HG03060 (cell line): ENCODE measurements at regions not wholly inside any gene's neighbourhood (a gene's known extent, or its start where the extent isn't known, plus 50 kb on each side); places are given as distances from the start of the nearest gene placed in this dataset.

Experiments
- ATAC-seq: cut with Tn5 transposase; IDR thresholded peaks from one replicate; pipeline ENCODE4 v1.9.1; 2021; ENCODE audit warnings: low read depth, moderate number of reproducible peaks; ENCODE audit not compliant: unreplicated experiment

DNA sequence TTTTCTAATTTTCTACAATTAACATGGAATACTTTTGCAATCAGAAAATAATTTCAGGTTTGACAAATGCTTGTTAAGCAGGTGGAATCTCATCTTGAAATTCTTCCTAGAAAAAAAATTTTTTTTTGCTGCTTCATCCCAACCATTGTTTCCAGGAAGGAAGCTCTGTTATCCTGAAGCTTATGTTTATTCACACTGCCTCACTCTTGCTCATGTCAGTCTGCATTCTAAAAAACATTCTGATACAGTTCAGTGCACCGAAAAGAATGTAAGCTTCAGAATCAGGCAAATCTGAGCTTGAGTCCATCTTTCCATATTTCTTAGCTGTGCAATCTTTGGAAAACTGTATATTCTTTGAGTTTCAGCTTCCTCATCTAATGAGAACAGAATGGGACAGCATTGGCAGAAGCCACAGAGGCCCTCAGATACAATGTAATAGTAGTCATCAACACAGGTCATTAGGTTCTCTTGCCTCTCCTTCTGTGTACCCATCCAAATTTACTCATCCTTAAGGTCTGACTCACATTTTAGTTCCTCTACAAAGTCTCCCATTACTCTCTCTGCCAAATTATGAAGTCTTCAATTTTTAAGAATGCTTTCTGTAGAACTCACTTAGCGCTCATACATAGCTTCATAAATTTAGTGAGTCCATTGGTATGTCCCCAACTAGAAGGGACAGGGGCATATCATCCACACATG lies 881.8 kb upstream of the NR2F2 start:
- ATAC-seq, result no peak

DNA sequence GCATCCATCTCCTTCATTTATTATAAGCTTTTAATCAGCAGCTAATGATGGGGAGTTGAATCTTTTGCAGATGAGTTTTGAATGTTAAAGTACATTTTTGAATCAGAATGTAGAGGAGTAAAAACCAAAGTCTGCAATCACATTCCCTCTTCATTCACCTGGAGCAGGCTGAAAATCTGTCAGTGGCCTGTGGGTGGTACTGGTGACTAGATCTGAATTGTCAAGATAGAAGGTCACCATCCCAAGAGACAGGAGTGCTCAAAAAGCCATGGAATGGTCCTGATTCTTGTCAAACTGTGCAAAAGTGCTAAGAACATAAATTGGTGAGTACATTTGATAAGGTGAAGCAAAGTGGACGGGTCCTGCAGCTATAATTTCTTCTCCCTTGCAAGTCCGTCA lies 881.3 kb upstream of the NR2F2 start:
- no peak for ATAC-seq

DNA sequence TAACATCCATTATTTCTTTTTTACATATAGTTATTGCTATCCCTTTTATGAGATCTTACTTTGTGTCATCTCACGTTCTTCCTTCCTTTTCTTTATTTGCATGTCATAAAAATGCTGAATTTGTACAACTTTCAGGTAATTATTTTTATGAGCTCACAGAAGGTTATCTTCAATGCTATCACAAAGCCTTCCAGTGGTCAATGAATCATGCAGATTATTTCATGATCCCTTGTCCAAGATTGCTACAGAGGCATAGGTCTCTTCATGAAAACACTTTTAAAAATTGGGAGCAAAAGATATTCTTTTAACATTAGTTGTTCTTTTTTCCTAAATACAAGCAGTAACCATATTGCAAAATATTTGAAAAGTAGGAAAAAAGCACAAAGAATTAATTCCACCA lies 880.1 kb upstream of the NR2F2 start:
- ATAC-seq, result no peak

DNA sequence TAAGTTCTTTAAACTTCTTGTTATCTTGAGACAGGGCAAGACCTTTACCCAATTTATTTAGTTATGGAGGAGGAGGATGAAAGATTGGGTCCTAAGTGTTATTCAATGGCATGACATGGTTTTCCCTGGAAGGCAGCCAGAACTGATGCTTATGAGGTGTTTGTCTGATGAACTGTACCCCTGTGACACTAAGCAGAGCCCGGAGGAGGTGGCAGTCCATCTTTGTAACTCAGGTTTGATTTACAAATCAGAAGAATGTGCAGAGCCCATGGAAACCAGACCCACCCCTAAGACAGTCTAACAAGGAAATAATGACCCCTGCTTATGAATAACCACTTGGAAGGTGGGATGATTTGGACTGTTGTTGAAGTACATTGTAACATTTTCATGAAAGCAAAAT lies 878.6 kb upstream of the NR2F2 start:
- no peak for ATAC-seq

DNA sequence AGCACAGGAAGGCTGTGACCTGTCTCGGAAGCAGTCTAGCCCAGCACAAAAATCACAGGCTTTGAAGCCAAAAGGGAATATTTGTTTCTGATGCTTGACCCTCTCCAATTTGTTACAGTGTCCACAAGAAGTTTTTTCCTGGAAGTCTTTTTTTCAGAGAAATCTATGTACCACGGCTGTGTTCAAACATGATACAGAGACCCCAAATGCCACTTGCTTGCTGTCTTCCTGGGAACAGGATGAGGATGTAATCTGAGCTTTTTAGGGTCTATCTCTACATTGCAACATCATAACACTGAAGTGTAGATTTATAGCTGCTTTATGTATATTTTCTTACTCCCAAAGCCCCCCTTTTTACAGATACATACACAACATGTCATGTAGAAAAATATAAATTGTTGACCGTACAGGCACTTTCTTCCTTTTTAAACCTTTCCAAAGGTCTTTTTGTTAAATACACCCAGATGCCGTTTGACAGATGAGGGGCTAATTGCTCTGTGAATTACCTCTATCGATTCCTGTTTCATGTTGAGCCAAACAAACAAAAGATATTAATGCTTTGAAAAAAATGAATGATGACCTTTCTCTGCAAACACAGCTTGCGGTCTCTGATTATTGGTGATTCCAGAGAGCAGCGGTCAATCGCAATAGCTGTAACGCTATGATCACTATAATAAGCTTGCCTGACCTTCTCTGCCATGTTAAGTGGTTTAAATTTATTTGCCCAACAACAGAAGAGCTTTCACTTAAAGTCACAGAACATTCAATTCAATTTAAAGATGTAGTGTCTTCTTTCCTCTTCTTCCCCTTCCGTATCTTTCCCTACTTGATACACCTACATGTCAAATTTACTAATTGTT lies 875.9 kb upstream of the NR2F2 start:
- no peak for ATAC-seq

DNA sequence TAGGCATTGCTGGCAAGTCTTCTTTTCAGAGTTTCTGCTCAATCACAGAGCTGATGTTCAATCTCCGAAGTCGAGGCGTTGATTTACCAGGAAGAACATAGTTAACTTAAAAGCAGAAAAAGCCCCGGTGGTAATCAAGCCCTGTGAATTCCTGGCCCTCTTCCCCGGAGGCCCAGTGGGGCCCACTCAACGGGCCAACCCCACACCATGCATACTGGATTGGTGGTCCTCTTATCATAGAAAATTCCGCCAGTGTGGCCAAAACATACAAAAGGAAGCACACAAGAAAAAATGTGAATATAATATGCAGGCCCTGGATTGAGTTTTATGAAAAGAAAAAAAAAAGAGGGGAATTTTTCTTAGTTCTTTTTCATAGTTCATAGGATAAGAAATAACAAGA lies 873.0 kb upstream of the NR2F2 start:
- no peak for ATAC-seq

DNA sequence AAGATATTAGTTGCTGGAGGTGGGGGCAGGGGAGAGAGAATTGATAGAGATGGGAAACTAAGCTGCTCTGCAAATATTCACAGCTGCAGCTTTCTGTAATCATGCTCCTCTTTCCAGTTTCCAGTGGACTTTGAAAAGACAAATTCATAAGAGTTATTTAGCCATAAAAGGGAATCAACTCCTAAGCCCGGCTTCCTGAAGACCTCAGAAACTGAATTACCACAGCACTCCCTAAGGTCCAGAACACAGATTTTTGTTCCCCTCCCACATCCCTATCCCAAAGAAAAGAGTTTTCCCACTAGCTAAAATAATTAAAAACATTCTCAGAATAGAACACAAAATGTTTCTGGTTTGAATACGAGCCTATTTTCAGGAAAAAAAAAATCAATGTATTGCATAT lies 871.8 kb upstream of the NR2F2 start:
- ATAC-seq, result no peak

DNA sequence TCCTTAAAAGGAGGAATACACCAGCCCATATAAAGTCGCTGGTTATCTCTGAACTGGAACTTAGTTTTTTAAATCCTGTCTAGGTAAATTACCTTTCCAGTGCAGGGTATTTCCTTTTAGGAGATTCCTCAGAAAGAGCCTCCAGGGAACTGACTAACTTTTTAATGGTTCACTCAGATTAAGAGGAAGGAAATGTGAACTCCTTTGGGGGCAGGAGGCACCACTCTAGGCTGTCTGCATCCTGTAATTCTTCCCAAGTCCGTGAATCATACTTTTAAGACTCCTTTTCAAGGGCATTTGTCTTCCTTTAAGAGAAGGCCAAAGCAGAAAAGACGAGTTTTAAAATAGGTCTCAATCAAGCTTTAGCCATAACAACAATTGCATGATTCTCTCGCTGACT lies 871.2 kb upstream of the NR2F2 start:
- no peak for ATAC-seq

DNA sequence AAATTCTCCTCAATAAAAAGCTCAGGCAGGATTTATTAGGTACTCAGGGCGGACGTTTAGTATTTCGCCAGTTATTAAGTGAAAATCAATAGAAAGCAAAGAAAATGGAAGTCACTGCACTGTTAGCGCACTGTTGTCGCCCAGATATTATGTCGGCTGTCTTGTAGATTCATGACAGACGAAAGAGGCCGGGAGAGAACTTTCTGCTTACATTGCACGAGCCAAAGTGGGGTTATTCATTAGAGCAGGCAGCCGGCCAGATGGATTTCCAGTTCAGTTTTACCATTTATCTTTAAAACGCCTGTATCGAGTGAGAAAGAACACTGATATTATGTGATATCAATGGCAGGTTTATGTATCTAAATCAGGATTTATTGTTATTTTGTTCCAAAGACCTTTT lies 866.0 kb upstream of the NR2F2 start:
- no peak for ATAC-seq

DNA sequence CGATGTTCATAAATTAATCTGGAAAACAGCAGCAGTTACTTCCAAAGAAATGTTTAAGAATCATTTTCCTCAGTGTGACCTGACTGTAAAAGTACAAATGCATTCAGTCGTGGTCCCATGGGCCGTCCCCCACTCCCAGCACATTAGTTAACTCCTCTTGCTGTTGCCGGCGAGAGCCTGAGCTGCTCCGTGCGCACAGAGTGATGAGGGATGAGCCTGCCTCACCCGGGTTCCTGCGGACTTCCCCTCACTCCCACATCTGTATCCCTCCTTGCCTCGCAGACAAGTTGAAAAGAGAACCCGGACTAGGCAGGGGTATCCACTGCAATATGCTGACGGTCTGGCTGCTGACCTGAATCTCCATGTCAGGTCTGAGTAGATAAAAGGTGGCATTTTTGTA lies 861.7 kb upstream of the NR2F2 start:
- ATAC-seq, result no peak

DNA sequence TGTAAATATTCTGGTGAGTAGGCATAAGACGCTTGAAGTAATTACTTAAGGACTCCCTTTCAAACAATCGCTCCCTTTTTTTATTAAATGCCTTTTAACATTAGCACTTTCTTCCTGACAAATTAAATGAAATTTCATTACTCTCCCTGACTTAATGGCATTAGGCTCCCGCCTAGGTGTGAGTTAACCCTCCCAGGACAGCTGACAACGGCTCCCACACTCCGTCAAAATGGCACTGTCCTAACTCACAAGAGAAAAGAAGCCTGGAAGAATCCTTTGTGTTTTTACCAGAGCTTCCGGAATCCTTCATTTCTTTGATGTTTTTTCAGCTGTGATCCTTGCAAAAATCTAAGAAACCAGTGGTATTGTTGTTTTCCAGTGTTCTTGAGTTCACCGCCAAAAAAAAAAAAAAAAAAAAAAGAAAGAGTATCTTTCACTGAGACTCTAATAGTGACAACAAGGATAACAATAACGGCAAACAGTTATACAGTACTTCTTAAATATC lies 861.0 kb upstream of the NR2F2 start:
- no peak for ATAC-seq

DNA sequence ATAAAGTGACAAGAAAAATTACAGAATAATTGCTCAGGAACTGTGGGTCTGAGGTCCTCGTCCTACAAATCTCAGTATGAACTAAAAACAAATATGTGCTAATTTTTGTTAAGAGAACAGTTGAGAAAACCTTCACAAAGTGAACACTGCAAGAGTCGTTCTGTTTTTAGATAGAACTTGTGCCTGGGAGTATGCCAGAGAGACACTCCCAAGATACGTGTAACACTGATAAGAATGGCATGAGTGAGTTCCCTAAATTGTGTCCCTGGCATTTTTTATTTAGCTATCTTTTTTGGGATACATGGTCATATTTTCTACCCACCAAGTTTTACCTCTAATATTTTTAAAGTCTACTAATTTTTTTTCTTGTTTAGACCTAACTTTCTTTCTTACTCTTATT lies 860.0 kb upstream of the NR2F2 start:
- no peak for ATAC-seq

DNA sequence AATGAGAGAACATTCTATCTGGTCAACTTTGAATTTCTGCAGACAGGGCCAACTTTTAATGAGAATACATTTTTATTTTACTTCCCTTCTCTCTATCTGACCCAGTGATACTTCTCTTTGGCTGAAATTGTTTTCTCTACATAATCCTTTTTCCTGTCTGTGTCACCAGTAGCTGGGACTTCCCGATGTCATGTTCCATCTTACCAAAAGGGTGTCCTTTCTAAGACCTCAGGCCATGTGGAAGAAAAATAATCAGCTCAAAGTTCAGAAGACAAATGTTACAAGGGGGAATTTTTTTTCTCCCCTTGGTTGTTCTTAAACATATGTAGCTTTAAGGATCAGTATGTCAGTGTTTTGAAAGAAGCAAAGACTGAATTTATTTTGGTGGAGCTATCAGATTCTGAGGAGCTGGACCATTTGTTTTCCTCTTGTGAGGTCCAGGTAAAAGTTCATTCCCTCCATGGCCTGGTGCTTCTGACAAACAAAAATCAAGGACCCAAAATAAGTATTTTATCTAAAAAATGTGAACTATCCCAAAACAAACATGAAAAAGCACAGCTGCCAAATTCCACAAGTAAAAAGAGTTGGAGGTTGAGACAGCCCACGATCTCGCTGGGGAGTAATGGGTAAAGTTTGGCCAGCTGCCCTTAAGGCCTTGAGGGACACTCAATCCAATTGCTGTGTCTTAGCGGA lies 859.4 kb upstream of the NR2F2 start:
- no peak for ATAC-seq

DNA sequence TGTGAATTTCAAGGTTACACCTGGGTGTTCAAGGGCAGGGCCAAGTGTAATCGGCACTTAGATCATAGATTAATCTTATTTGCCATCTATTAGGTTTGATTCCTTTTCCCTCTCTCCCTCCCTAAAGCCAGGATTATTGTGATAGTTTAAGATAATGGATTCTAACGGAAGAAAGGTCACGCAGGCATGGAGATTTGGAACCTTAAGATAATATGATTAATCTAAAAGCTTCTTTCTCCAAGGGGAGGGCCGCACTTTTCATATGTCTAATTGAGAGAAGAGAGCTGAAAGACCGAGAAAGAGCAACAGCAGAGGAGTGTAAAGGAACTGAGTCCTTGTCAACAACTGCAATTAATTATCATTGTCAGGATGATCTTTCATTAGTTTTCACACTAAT lies 858.8 kb upstream of the NR2F2 start:
- no peak for ATAC-seq

DNA sequence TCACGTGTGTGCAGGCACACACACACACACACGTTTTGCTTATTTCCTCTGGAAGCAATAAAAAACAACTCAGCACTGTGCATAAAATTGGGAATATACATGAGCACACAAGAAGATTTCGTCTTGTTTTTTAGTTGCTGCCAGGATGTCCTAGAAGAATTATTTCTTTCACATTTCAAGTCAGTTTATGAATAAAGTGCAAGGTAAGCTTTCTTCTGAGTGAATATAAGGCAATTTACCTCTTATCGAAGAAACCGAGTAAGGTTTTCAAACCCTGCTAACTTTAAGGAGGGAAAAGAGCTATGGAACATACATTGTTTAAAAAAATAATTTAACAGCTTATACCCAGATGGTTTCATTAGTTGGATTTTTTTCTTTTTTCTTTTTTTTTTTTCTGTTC lies 855.4 kb upstream of the NR2F2 start:
- no peak for ATAC-seq

DNA sequence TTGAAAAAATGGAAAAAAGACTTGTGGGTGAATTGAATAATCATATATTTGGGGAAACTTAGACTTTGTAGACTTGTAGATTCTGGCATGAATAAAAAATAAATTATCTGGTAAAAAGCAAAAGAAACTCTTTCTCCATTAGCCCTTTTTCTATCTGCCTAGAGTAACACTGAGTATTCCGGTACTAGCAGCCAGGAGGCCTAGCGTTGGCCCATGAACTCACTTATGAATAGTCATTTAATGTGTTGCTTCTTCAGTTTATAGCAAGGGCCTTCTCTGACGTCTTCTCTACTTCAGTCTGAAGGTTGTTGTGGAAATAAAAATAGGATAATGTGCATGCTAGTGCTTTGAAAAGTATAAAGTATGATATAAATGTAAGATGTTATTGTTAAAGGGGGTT lies 851.2 kb upstream of the NR2F2 start:
- no peak for ATAC-seq

DNA sequence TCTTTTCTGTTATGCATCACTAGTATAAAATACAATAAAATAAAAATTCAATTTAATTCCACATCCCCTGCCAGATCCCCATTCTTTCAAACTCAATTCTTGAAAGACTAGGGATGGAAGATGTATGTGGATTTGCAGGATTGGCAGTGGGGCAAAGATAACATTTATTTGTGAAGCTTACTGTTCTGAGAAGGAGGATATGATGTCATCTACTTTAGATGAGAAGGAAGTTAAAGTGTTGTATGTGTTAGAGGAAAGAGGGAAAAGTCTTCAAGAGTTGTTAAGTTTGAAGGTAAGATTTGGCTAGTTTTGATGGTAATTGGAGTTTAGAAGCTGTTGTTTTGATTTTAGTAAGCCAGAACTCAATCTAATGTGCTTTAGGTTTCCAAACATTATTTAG lies 845.1 kb upstream of the NR2F2 start:
- ATAC-seq, result no peak

DNA sequence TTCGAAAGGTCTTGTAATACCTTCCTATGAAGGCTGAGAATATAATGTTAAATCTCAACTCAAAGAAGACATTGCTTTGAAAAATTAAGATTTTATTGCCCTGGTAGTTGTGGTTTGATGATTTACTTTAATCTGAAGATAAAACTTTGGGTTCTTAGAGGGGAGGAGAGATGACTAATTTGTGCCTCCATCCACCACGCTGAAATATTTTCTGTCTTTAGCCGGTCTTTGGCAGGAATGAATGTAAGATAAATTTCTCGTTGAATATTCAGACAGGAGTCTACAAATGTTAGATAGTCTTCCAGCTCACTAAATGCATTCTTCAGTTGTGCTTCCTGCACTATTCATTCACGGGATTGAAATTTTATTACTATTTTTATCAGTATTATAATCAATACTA lies 844.3 kb upstream of the NR2F2 start:
- no peak for ATAC-seq

DNA sequence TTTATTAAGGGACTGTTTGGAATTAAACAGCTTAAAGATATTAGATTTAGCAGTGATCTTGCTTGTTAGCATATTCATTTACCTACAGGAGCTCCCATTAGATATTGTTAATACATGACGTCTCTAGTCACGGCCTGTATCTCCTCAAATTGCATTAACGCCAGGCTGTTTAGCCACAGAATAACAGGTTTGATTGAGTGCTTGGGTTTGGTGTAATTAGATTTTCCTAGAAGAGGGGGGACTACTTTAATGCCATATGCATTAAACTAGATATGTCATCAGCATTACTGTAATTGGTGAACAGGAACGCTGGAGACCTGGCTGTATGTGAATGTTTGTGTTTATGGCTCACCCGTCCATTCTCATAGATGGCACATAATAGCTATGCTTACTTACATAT lies 841.4 kb upstream of the NR2F2 start:
- ATAC-seq, result no peak

DNA sequence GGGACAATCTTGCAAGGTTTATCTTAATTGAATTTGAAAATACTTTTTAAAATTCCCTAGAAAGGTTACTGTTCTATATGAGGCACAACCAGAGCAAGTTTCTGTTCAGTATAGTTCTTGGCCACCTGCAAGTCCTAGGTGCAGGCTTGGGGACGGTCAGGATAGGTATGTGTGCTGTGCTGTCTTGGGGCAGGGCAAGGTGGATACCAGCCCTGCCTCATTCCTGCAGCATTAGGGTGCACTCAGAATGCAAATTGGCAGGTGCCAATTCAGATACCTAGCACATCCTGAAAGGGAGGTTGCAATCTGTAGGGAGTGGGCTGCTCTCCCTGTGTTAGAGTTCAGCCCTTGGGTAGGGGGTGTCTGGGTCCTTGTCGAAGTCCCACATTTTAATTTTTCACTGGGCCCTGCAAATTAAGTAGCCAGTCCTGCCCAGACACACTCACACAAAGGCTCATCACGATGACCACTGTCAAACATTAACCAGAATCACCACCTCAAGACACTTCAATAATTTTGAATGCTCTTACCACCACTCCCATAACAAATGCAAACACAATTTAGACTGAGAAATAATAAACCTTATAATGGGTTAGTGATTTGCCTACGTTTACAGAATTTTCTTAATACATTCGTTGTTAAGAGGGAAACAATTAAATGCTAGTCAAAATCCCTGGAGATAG lies 838.0 kb upstream of the NR2F2 start:
- ATAC-seq, result no peak

DNA sequence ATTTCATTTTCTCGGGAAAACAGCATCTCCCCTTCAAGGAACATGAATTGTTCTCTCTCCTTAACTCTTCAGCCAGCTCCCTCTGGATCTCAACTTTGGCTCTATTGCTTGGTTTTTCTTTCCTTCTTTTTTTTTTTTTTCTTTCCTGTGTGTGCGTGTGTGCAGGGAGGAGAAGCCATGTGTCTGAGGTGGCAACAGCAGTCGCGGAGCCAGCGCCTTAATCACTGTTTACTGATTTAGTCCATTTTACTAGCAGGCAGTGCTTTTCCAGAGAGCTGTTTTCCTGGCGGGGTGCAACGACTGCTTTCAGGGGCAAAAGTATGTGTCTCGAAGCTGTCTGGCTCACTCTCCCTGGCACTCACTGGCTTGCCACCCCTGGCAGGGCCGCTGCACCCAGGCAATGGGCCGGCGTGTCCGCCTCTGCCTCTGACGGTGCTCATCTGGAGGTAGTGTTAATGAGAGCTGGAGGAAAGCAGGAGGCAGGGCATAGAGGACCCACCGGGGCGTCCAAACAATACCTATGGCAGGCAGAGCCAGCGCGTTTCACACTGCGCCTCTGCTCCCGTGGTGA lies 835.4 kb upstream of the NR2F2 start:
- ATAC-seq, result no peak
